ENCODE measurements at regions not wholly inside any gene's neighbourhood (a gene's known extent, or its start where the extent isn't known, plus 50 kb on each side); places are given as distances from the start of the nearest gene placed in this dataset.

- no peak for TF ChIP-seq EZH2 (IDR thresholded peaks at IDR 0.05; ENCODE audit: borderline replicate concordance, low read depth, low read length, severe bottlenecking)
- no peak for TF ChIP-seq CTCF (IDR thresholded peaks at IDR 0.05; ENCODE audit: borderline replicate concordance, extremely low read depth, low read length, poor library complexity, severe bottlenecking)
Measured at GRCh38 chr7:84941936-84942335, 244.9 kb downstream of the SEMA3D start.

GRCh38 chr7:84941291-84941690 is 245.6 kb downstream of the SEMA3D start:
- Histone ChIP-seq H3K4me2 (ENCODE audit: insufficient read depth, low read length) (no peak overlapping the region), H3K9me3 (ENCODE audit: insufficient read depth, low read length, severe bottlenecking) (no peaks in the 10 kb centered on the region), H3K9ac (ENCODE audit: low read depth, low read length) (no peak overlapping the region), H3K79me2 (ENCODE audit: insufficient read depth, low read length) (no peaks in the 10 kb centered on the region), H3K36me3 (ENCODE audit: insufficient read depth, low read length) (no peaks in the 10 kb centered on the region), H3K27ac (ENCODE audit: low read length) (no peak overlapping the region), H3K4me3 (ENCODE audit: low read depth in 1 of 2, low read length in 2 of 2) (no peak overlapping the region), H3K27me3 (ENCODE audit: insufficient read depth, low read length, poor library complexity) (no peaks in the 10 kb centered on the region), H4K20me1 (ENCODE audit: insufficient read depth, low read length) (no peaks in the 10 kb centered on the region), H3K4me1 (ENCODE audit: insufficient read depth, low read length) (no peaks in the 10 kb centered on the region), H2AFZ (ENCODE audit: low read depth, low read length) (no peak overlapping the region)
- TF ChIP-seq EZH2 (IDR thresholded peaks at IDR 0.05; ENCODE audit: borderline replicate concordance, low read depth, low read length, severe bottlenecking) (no peak), CTCF (IDR thresholded peaks at IDR 0.05; ENCODE audit: borderline replicate concordance, extremely low read depth, low read length, poor library complexity, severe bottlenecking) (no peak)
- DNase-seq (no peak), ATAC-seq (ENCODE audit: insufficient read depth, low read depth) (no peak)

More at GRCh38 chr7:84941936-84942335, 244.9 kb downstream of the SEMA3D start:
- ATAC-seq (ENCODE audit: insufficient read depth, low read depth), result no peak
- H3K36me3 ChIP-seq (ENCODE audit: insufficient read depth, low read length), result no peaks in the 10 kb centered on the region
- H3K4me1 ChIP-seq (ENCODE audit: insufficient read depth, low read length), result no peaks in the 10 kb centered on the region
- H3K27ac ChIP-seq (ENCODE audit: low read length), result no peak overlapping the region
- H3K27me3 ChIP-seq (ENCODE audit: insufficient read depth, low read length, poor library complexity), result no peaks in the 10 kb centered on the region
- no peaks in the 10 kb centered on the region for H3K9me3 ChIP-seq (ENCODE audit: insufficient read depth, low read length, severe bottlenecking)
- H3K79me2 ChIP-seq (ENCODE audit: insufficient read depth, low read length), result no peaks in the 10 kb centered on the region
- no peak for DNase-seq
- H2AFZ ChIP-seq (ENCODE audit: low read depth, low read length), result no peak overlapping the region
- no peaks in the 10 kb centered on the region for H4K20me1 ChIP-seq (ENCODE audit: insufficient read depth, low read length)
- no peak overlapping the region for H3K4me2 ChIP-seq (ENCODE audit: insufficient read depth, low read length)
- no peak overlapping the region for H3K9ac ChIP-seq (ENCODE audit: low read depth, low read length)
- H3K4me3 ChIP-seq (ENCODE audit: low read depth in 1 of 2, low read length in 2 of 2), result no peak overlapping the region

GRCh38 chr7:84939888-84940287 is 247.0 kb downstream of the SEMA3D start:
- no peak overlapping the region for H2AFZ ChIP-seq (ENCODE audit: low read depth, low read length)
- no peaks in the 10 kb centered on the region for H3K27me3 ChIP-seq (ENCODE audit: insufficient read depth, low read length, poor library complexity)
- no peak overlapping the region for H3K4me2 ChIP-seq (ENCODE audit: insufficient read depth, low read length)
- no peaks in the 10 kb centered on the region for H3K79me2 ChIP-seq (ENCODE audit: insufficient read depth, low read length)
- H4K20me1 ChIP-seq (ENCODE audit: insufficient read depth, low read length), result no peaks in the 10 kb centered on the region
- DNase-seq, result no peak
- H3K9me3 ChIP-seq (ENCODE audit: insufficient read depth, low read length, severe bottlenecking), result no peaks in the 10 kb centered on the region
- no peak for ATAC-seq (ENCODE audit: insufficient read depth, low read depth)
- no peak for TF ChIP-seq CTCF (IDR thresholded peaks at IDR 0.05; ENCODE audit: borderline replicate concordance, extremely low read depth, low read length, poor library complexity, severe bottlenecking)
- TF ChIP-seq EZH2 (IDR thresholded peaks at IDR 0.05; ENCODE audit: borderline replicate concordance, low read depth, low read length, severe bottlenecking), result no peak
- peak overlapping the region in 1 of 2 experiments; percentile 38; a peak in 2 of 4 replicates for H3K4me3 ChIP-seq (ENCODE audit: low read depth in 1 of 2, low read length in 2 of 2)
- H3K36me3 ChIP-seq (ENCODE audit: insufficient read depth, low read length), result no peaks in the 10 kb centered on the region
- H3K4me1 ChIP-seq (ENCODE audit: insufficient read depth, low read length), result no peaks in the 10 kb centered on the region
- no peak overlapping the region for H3K9ac ChIP-seq (ENCODE audit: low read depth, low read length)
- H3K27ac ChIP-seq (ENCODE audit: low read length), result no peak overlapping the region

- Histone ChIP-seq H3K4me3 (ENCODE audit: low read depth in 1 of 2, low read length in 2 of 2) (no peak overlapping the region), H3K9ac (ENCODE audit: low read depth, low read length) (no peak overlapping the region), H3K9me3 (ENCODE audit: insufficient read depth, low read length, severe bottlenecking) (no peaks in the 10 kb centered on the region), H3K27me3 (ENCODE audit: insufficient read depth, low read length, poor library complexity) (no peaks in the 10 kb centered on the region), H2AFZ (ENCODE audit: low read depth, low read length) (no peak overlapping the region), H3K27ac (ENCODE audit: low read length) (no peak overlapping the region), H3K4me2 (ENCODE audit: insufficient read depth, low read length) (no peak overlapping the region), H4K20me1 (ENCODE audit: insufficient read depth, low read length) (no peaks in the 10 kb centered on the region), H3K4me1 (ENCODE audit: insufficient read depth, low read length) (no peaks in the 10 kb centered on the region), H3K36me3 (ENCODE audit: insufficient read depth, low read length) (no peaks in the 10 kb centered on the region), H3K79me2 (ENCODE audit: insufficient read depth, low read length) (no peaks in the 10 kb centered on the region)
- DNase-seq, result no peak
- no peak for ATAC-seq (ENCODE audit: insufficient read depth, low read depth)
- TF ChIP-seq CTCF (IDR thresholded peaks at IDR 0.05; ENCODE audit: borderline replicate concordance, extremely low read depth, low read length, poor library complexity, severe bottlenecking), result no peak
- TF ChIP-seq EZH2 (IDR thresholded peaks at IDR 0.05; ENCODE audit: borderline replicate concordance, low read depth, low read length, severe bottlenecking), result no peak
Measured at GRCh38 chr7:84939442-84939841, 247.4 kb downstream of the SEMA3D start.

Data from DND-41 (cell line).